ENCODE measurements at regions not wholly inside any gene's neighbourhood (a gene's known extent, or its start where the extent isn't known, plus 50 kb on each side); places are given as distances from the start of the nearest gene placed in this dataset.

GRCh38 chr14:99073431-99073830, 198.6 kb downstream of the BCL11B start:
- TF ChIP-seq CTCF (IDR thresholded peaks at IDR 0.05), result no peak
- TF ChIP-seq POLR2AphosphoS5 (IDR thresholded peaks at IDR 0.05), result no peak
- no peak for TF ChIP-seq POLR2A (IDR thresholded peaks at IDR 0.05)

All from suprapubic skin (tissue), 4 donors.